OCI-LY3 (cell line): ENCODE measurements at regions not wholly inside any gene's neighbourhood (a gene's known extent, or its start where the extent isn't known, plus 50 kb on each side); places are given as distances from the start of the nearest gene placed in this dataset.

Source experiments
- EZH2phosphoT487 ChIP-seq: fragments of 200-600 bp; shearing (Covaris generic); IDR thresholded peaks from 2 replicates; pipeline ENCODE4 v1.6.1; 2018; ENCODE audit warnings: antibody characterized with exemption, mixed run types, low read depth
- TF ChIP-seq, protein P1 (sequence below): fragments of 200-600, 300-600 bp; sonication (generic); IDR thresholded peaks from 2 replicates; pipeline ENCODE4 v1.5.1; 2014; ENCODE audit warnings: antibody characterized with exemption, low read length, low read depth

DNA sequence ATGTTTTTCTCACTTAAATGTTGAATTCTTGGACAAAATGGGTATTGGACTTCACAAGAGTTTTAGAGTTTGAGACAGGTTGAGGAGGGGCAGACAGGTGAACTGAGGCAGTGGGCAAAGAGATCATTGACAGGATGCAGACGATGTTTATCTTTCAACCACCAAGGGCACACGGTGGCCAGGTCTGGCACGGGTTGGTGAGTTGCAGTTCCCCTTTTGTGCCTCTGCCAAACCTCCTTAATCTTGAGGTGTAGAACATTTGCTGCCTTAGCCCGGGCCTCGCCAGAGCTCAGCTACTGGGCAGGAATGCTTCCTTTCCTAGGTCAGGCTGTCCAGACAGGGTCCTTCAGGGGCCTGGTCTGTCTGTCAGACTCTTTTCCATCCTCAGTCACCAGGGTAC is 567.4 kb upstream of the SOX9 start:
- TF ChIP-seq, protein P1, sequence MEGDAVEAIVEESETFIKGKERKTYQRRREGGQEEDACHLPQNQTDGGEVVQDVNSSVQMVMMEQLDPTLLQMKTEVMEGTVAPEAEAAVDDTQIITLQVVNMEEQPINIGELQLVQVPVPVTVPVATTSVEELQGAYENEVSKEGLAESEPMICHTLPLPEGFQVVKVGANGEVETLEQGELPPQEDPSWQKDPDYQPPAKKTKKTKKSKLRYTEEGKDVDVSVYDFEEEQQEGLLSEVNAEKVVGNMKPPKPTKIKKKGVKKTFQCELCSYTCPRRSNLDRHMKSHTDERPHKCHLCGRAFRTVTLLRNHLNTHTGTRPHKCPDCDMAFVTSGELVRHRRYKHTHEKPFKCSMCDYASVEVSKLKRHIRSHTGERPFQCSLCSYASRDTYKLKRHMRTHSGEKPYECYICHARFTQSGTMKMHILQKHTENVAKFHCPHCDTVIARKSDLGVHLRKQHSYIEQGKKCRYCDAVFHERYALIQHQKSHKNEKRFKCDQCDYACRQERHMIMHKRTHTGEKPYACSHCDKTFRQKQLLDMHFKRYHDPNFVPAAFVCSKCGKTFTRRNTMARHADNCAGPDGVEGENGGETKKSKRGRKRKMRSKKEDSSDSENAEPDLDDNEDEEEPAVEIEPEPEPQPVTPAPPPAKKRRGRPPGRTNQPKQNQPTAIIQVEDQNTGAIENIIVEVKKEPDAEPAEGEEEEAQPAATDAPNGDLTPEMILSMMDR: no peak
- no peak for TF ChIP-seq EZH2phosphoT487
